NCI-H2081 (cell line): ENCODE measurements at regions not wholly inside any gene's neighbourhood (a gene's known extent, or its start where the extent isn't known, plus 50 kb on each side); places are given as distances from the start of the nearest gene placed in this dataset.
"Not testable (repeated sequence)": the region's sequence is repeated elsewhere in the genome, so short reads cannot be mapped to it uniquely, and the experiment has no call there.

Source experiments
- DNase-seq, 2 experiments: peaks; one replicate each; lab custom pipeline; 2025; lab: John Stamatoyannopoulos, UW

DNA sequence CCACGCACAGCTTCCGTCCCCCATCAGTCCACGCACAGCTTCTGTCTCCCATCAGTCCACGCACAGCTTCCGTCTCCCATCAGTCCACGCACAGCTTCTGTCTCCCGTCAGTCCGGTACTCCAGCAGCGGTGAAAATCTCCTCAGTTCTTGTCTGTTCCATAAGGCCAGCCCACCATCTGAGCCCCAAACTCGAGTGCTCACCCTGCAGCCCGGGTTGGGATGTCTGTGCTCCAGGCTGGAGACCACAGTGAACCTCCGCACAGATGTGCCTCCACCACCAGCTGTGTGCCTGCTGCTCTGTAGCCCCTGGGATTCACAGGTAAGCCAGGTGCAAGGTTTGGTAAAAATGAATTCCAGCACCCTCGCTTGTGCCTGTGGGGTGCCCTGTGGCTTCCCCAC lies 258.6 kb downstream of the NPHP4 start:
- DNase-seq, result no peak

DNA sequence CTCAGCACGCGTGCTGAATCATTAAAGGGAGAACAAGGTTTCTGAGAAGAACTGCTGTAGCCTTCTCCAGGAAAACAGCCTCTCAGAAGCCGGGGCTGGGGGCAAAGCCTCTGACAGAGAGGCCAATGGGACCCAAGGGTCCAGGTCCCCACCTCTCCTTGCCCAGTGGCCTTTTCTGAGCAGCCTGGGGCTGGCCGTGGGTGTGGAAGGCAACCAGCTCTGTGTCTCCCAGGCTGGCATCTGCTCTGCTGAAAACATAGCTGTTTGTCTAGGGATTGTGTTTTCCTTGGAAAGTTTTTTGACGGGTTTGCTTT lies 261.2 kb downstream of the NPHP4 start:
- no peak for DNase-seq

DNA sequence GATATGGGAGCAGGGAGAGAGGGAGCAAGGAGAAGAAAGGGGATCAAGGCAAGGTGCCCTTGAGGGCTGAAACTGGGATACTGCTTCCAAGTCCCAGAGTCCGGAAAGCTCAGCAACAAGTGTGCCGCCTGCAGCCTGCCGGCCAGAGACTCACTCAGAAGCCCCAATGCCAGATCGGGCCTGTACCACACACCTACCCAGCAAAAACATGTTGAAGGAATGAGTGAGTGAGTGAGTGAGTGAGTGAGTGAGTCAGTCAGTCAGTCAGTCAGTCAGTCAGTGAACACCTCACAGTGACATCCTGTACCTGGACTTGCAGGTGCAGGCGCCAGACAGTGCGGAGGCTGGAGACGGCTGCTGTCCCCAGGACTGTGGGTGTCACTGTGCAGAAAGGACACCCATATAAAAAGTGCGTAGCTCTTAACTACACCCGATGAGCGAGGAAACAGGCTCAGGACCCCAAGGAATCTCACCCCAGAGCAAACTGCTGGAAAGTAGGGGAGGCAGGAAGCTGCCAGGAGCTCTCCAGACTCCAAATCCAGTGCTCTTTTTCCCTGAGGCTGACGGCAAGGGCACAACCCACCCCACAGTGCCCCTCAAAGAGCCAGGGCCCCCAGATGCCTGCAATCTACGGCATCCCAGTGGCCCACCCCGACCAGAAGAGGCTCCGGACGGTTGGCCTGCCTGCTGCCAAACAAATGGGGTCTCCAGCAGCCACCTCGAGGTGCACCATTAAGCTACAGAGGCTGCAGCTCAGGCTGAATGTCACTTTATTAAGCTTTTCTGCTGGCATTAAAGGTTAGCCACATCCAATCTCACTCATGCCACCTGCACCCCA lies 261.7 kb downstream of the NPHP4 start:
- no peak for DNase-seq

DNA sequence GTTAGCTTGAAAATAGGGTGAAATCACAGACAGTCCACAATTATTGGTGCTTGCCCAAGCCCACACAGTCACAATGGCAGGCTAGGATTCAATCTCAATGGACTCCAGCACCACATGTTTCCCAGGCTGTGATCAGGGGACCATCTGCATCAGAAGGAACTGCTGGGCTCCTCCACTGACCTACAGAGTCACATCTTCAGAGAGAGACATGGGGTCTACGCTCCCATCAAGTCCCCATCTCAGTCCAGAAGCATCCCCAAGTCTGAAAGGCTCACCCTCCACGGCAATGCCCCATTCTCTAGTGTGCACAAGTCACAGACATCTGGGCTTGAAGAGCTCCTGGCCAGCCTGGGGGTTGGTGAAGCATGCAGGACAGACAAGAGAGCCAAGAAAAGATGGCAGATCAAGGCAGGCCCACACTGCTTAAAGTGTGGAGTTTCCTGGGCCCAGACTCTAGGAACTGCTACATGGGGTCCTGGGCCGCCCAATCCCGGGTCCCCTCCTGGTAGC lies 262.5 kb downstream of the NPHP4 start:
- DNase-seq, result no peak

DNA sequence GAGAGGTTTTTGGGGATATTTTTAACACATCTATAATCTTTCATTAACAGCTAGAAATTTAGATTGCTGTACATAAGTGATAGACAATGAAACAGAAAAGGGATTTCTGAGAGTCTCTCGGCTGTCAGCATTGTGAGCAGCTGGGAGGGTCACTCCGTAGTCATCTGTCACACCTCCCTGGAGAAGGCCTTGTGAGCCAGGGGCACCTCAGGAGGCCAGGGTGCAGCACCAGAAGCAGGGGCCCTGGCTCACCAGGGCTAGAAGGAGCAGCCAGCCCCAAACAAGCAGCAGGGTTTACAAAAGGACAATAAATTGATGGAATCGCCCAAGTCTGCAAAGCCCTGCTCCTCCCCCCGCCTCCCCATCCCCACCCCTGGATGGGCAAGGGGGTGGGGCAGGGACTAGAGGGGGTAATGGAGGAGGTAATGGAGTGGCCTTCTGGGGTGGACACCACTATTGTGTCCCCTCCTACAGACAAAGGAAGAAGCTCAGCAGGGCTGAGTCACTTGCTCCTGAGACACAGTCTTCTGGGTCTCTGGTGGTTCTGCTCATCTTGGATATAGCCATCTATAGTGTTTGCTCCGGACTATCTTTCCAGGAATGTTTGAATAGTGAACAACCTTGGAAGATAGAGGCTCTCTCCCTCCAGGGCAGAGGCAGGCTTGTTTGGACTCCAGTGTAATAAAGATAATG lies 263.4 kb downstream of the NPHP4 start:
- DNase-seq, result no peak

DNA sequence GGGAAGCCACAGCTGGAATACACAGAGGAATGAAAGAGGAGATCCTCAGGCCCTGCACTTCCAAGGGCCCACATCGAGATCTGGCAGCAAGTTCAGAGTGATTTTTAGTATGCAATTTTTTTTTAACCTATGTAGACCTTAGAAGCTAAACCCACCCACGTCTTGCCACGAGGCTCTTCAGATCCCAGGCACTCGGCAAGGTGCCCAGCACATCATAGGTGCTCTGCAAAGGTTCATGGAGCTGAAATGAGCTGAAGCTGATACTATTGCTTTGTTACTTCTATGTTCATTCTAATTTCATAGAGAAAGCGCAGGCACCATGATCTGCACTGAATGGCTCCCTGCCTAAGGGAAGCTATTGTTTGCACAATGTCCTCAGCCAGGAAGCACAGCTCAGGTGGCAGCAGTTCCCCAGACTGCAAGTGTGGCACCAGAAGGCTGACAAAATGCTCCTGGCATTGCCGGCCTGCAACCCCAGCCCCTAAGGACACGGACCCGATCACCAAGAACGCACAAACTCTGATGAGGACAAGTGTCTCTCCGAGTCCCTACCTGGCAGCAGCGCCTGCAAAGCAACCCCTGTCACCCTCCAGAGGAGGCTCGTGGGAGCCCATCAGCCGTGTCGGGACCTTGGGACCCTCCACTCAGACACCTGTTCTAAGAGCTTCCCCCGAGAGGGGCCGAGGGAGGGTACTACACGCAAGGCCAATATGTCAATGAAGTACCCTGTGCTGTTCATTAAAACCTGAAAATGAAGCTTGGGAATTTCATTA lies 264.2 kb downstream of the NPHP4 start:
- no peak for DNase-seq

DNA sequence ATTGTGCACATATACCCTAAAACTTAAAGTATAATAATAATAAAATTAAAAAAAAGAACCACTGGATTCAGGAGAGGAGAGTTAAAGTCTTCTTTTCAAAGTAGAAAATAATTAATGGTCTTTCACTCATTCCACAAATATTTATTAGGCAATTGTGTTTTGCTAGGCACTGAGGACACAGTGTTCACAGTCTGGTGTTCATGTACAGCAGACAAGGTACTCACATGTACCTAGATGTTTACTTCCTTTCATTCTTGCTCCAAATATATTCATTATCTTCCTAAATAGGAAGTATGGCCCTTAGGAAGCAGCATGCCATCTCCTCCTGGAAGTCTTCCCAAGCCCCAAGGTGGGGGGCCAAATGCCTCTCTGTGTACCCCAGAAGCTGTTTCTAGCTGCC lies 265.0 kb downstream of the NPHP4 start:
- no peak for DNase-seq

DNA sequence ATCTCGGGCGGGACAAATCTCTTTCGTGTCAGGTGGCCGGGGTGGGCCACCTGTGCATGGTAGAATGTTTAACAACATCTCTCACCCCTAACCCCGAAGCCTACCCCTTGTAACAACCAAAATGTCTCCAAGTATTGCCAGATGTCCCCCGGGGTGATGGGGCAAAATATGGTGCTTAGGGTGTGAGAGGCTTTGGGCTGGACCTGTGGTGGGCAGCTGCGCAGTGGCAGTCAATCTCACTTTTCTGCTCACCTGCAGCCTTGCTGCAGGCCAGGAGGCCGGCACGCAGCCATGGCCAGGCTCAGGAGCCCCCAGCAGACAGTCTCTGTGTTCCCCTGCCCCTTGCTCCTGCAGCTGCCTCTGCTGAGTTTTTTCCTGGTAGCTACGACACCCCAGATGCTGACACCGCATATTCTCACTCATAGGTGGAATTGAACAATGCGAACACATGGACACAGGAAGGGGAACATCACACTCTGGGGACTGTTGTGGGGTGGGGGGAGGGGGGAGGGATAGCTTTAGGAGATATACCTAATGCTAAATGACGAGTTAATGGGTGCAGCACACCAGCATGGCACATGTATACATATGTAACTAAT lies 265.5 kb downstream of the NPHP4 start:
- not testable (repeated sequence) for DNase-seq

DNA sequence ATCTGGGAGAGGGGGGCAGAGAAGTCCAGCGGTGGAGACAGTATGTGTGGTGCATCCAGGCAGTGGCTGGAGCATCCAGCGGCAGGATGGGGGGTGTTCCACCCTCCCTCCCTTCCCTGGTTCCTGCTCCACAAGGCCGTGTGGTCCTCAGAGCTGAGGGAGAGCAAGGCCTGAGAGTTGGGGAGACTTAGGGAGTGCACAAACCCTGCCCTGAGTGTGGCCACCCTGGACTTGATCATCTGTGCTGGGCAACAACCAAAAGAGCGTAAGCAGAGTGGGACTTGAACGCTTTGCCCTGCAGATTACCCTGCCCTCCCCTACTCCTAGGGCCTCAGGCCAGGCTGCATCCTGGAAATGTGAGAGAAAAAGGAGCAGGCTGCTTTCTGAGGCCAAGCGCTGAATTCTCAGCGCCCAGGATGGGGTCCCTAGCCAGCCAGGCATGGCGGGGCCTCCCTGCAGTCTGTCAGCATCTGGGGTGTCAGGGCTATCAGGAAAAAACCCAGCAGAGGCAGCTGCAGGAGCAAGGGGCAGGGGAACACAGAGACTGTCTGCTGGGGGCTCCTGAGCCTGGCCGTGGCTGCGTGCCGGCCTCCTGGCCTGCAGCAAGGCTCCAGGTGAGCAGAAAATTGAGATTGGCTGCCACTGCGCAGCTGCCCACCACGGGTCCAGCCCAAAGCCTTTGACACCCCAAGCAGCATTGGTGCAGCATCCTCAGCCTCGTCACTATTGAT lies 266.2 kb downstream of the NPHP4 start:
- DNase-seq, result no peak

DNA sequence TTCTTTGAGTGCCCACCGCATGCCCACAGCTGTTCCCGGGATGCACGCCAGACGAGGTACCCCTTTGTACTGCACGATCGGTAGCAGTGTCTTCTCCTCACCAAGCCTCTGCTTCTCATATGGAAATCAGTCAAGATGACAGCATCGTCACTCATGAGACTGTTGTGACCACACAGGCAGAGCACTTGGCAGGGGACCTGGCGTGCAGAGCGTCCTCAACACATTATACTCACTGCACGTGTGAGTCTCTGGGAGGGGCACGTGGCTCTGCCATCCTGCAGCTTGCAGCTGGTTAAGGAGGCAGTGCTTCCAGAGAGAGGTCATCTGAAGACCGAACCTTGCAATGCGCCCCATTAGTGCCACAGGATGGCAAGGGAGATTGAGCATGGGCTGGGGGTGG lies 266.8 kb downstream of the NPHP4 start:
- DNase-seq, result no peak

DNA sequence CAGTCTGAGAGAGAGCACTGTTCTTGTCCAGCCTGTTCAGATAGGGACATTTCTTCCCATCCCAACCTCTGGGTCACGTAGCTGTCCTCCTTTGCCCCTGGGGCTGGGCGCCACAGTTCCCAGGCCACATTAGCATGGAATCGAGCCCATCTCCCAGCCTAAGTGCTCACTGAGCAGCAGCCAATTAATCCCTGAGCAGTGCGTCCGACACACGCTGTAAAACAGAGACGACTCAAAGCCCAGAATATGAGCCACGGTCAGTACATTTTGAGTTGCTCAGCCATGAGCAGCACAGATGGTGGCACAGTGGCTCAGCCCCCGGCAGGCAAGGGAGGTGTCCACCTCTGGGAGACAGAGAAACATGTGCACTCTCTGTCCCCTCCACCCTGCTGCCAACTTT lies 267.4 kb downstream of the NPHP4 start:
- no peak for DNase-seq

DNA sequence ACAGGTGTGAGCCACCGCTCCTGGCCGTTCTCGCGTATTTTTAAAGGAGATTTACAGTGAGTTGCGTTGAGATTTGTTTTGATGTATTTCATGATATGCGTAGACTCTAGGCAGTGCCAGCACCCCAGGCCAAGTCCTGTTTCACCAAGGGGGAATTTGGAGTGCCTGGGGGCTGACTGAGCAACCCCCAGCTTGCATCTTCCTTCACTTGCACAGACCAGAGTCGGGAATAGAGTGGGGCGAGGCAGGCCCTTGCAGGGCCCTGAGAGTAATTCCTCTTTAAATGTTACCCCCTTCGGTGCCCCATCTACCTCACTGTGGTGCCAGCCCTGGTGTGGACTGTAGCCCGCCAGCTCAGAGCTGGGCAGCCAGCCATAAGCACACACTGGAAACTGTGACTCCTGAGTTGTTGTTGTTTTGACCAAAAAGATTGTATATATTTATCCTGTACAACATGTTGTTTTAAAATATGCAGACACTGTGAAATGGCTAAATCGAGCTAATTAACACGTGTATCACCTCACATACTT lies 269.5 kb downstream of the NPHP4 start:
- DNase-seq, result no peak

DNA sequence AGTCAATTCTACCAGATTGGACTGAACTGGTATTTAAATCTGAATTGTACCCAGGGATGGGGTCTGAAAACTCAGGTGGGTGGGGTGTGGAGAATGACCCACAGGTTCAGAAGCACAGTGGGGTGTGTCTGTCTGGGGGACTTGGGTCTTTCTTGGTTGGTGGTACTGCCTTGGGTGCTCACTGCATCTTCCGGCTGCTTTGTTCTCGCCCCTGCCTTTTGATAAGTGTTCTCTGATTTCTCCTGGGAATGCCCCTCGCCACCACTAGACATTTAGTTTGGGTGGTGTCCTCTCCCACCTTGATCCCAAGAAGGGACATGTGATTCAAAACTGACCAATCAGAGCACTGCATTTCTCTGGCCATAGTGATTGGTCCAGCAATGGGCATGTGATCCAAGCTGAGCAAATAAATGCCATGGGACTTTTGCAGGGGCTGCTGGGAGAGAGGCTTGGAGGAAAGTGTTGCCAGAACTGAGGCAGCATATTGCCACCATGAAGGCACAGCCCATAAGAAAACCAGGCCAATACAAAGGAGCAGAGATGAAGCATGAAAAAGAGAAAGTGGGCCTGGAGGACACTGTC lies 270.5 kb downstream of the NPHP4 start:
- no peak for DNase-seq

DNA sequence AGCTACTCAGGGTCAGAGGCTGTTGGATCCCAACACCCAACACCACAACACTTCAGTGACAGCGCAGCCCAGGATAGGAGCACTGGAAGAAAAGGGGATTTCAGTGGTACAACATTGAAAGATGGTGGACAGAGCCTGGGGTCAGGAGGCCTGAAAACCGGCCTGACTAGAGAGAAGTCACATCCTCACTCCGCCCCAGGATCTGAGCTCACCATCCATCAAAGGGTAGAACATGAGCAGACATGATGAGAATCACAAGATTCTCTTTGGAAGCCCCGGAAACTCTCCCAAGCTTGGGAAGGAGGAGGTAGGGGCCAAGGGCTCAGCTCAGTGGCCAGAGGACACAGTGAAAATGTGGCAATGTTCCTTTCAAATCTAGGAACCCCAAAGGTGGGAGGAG lies 271.3 kb downstream of the NPHP4 start:
- no peak for DNase-seq

DNA sequence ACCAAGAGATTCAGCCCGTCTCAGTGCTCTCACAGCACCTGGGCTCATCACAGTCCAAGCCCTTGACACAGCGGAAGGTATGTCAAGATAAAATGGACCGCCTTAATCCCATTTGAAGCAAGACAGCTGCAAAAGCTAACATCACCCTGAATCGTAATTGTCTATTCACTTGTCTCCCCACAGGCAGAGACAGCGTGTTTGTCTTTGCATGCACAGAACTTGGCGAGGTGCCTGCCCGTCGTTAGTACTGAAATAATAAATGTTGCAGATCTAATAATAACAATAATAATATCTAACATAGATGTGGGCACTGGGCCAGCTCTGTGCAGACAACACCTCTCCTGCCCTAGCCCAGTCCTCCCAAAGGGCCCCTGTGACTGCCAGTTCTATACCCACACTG lies 271.7 kb downstream of the NPHP4 start:
- DNase-seq, result peak in 1 of 2 experiments; percentile 11

DNA sequence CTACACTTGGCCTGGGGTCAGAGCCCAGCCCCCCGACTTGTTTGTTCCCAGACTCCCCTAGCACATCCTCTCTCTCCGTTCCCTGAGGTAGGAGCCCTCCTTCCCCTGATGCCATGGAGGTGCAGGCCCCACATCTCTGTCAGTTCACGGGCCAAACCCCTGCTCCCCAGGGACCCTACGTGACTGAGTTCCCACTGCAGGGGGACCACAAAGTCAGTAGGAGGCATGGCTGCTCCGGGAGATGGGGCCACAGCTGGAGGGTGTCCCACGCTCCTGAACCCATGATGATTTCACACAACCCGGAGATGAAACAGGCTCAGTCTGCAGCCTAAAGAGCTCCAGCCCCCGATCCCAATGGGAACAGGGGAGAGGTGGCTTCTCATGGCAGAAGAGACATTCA lies 272.2 kb downstream of the NPHP4 start:
- DNase-seq, result no peak

DNA sequence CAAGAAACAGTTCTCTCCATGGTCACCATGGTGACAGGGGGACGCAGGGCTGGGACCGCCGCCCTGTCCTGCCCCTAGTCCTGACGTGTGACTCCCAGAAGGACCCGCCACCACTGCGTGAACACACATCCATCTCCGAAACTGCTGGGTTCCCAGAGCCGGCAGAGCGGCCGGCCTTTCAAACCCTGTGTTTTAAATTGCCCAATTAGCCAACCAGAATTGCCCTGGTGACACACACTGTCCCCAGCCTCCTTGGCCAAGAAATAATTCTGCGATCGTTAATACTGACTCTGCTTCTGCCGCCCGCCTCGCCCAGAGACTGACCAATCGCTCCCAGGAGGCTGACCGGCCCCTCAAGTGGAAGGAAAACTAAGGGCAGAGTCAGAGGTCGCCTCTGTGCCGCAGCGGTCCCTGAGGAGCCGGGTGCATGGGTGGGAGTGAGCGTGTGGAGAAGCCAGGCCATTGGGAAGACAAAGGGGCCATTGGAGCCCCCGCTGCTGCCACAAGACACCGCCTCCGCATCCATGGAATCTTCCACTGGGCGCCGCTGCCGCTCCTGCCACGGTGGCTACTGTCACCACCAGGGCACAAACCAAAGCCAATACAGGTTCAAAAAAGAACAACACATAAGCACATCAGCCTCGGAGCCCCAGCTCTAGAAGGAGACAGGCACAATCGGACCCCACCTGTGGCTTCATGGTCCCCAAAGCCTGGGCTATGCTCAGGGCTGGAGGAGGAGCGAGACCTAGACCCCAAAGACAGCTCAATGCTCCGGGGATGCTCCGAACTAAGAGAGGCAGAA lies 273.2 kb downstream of the NPHP4 start:
- no peak for DNase-seq

DNA sequence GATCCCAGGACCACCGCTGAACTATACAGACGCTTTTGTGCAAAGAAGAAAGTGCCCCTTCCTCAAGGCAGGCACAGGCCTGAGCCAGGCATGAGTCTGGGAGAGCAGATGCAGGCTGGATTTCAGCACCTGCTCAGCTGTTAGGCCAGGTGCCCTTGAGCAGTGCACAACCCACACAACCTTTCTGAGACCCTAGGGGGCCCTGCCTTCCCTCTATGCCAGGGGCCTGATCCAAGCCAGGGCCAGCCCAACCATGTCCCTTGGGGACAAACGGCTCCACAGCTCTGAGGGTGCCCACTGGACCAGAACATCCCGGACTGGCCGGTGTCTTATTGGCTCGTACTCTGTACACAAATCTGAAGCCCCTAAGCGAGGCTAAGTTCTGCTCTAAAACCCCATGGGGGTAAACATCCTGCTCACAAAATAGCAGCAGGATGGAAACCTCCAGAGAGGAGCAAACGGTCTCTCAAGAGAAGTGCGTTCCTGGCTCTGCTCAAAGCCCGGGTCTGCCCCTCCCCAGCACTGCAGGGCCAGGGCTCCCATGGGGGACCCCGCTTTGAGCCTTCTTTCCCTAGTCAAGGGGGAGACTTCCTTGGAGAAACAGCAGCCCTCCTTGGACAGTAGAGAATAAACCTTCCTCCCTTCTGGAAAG lies 275.1 kb downstream of the NPHP4 start:
- no peak for DNase-seq

DNA sequence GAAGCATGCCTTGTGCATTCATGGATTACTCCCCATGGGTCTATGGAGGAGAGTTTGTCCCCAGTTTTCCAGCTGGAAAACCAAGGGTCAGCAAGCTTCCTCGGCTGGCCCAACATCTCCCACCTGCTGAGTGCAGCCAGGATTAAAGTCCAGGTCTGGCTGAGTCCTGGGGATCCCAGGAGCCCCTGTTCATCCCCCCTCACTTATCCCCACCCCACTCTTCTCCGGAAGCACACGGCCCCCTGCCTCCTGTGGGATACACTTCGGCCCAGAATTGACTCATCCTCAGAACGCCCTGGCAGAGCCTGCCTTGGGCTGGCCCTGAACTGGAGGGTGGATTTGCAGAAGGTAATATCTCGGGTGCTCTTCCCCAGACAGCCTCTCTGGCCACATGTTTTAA lies 276.1 kb downstream of the NPHP4 start:
- DNase-seq, result no peak
